T-helper 22 cell (primary cell): ENCODE measurements at regions not wholly inside any gene's neighbourhood (a gene's known extent, or its start where the extent isn't known, plus 50 kb on each side); places are given as distances from the start of the nearest gene placed in this dataset.
"Not testable (repeated sequence)": the region's sequence is repeated elsewhere in the genome, so short reads cannot be mapped to it uniquely, and the experiment has no call there.

ENCODE experiments used
- DNase-seq: peaks from one replicate; pipeline ENCODE4 v3.0.0-alpha.2; 2020; ENCODE audit warnings: low read depth

DNA sequence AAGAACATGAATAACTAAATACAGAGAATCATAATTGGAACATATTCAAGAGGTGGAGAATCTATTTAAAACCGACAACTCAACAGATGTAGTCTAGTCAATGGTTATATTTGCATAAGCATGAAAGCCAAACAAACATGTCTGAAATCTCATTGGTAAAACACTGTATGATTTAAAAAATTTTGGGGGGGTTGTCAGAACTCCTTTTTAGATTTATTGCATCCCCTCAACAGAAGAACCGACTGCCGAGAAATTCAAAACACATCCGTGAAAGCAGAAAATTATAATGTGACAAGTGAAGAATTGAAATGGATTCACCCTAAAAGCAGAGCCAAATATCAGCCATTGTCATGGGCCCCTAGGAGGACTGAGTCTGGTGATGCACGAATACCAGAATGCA lies 633.4 kb upstream of the KCNMB2 start:
- DNase-seq, result no peak

DNA sequence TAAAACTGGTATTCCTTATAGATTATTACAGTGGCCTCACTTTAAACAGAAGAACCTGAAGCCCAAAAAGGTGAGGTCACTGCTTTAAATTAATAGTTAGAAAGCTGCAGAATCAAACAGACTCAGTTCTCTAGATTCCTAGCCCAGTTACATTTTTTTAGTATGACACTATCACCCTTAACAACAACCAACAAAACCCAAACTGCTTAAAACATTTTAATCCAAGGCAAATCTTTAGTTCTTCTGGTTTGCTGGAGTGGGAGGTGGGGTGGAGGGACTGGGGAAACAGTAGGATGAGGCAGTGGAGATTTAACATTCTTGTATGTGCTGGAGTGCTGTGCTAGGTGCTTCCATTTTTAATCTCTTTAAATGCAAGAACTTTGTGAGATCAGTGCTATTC lies 631.6 kb upstream of the KCNMB2 start:
- DNase-seq, result no peak

DNA sequence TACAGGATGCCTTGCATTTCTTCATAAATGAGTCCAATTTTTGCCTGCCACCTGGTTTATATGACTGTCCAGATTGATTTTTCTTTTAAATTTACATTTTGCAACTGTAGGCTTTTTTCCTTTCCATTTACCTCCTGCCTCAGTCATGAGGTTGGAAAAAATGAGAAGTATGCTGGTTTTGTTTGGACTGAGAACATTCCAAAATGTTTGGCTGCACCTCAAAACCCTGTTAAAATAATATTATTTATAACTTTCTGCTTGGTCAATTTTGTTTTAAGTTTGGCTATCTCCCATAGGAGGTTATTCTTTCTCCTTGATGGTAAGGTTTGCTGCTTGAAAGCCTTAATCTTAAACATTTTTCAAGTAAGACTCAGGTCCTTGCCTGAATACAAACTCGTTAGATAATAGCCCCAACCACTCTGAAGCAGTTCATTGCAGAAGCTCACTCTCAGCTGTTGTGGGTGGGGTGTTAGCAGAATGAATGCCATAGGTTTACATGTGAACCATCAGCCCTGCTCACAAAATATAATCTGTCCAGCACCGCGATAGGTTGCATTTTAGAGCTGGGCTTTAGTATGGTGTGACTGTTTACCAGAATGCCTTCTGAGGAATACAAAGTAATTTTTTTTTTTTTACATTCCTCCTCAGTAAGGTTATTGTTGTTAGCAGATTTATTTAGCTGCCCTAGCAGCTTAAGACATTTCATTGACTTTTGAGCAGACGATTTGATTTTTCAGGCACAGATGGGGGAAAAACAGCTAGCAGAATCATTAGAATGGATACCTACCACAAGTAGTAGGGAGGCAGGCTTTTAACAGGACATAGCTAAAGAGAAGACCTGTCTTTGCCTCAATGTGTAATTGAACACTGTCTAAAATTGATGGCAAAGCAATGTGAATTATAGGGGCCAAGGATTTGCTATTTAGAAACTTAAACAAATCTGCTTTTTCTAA lies 630.8 kb upstream of the KCNMB2 start:
- DNase-seq, result no peak

DNA sequence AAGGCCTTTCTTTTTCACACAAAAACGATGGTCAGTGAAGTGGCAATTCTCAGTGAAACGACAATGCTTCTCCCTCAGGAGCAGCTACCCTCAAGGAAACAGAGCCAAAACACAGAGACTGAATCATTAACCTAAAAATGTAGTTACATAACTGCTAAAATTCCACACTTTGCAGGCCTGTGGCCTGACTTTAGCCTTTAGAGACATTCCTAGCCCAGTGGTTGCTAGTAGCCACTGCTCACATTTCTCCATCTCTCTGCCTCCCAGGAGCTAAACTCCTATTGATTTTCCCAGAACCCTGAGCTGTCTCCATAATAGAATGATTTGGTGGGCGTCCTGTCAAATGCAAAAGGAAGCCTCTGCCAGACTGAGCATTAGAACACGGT lies 630.1 kb upstream of the KCNMB2 start:
- DNase-seq, result no peak

DNA sequence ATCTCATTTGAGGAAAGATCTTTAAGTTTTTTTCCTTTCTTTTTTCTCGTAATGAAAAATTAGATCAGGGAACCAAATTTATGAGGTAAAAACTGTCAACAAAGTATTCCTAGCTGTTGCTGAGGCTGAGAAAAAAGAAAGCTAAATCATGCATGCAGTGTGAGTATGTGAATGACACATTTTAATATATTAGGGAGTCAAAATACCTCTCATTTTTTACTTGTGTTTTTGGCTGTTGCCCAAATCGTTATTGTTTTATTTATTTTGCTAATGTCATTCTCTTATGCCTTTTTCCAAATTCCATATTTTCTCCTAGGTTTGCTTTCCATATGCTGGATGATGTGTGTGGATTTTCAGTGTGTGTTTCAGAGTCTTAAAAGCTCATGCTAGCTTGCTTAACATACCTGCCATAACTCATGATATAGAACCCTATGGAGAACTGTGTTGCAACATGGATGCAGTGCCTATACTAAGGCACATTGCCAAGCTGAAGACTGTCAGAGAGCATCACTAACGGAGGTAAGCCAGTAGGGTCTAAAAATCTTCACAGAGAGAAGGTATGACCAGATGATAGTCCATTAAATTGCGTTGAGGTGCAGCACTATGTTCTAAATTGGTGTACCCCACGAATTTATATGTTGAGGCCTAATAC lies 629.5 kb upstream of the KCNMB2 start:
- no peak for DNase-seq

DNA sequence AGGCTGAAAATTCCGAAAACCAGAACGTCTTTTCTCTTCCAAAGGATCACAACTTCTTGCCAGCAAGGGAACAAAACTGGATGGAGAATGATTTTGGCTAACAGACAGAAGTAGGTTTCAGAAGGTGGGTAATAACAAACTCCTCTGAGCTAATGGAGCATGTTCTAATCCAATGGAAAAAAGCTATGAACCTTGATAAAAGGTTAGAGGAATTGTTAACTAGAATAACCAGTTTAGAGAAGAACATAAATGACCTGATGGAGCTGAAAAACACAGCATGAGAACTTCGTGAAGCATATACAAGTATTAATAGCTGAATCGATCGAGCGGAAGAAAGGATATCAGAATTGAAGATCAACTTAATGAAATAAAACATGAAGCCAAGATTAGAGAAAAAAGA lies 626.7 kb upstream of the KCNMB2 start:
- not testable (repeated sequence) for DNase-seq

DNA sequence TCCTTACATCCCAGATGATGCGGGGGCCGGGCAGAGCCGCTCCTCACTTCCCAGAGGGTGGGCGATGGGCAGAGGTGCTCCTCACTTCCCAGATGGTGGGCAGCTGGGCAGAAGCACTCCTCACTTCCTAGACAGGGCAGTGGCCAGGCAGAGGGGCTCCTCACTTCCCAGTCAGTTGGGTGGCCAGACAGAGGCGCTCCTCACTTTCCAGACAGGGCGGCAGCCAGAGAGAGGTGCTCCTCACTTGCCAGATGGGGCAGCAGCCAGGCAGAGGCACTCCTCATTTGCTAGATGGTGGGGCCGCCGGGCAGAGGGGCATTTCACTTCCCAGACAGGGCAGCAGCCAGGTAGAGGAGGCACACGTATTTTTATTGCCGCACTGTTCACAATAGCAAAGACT lies 622.0 kb upstream of the KCNMB2 start:
- no peak for DNase-seq

DNA sequence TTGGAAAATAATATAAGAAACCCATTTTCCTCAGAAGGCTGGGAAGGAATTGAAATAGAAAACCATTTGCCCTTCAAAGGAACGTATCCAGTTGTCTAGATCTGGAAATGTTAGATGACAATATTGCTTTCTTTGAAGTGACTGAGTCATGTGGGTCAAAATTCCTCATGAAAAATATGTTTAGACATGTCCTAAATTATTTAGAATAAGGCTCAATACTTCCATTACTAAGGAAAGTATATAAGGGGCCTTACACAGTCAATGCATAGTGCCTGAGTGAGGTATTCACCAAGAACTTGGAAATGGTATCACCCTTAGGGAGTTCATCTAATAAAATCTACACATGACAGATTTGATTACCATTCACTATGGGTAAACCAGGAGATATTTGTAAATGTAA lies 619.8 kb upstream of the KCNMB2 start:
- DNase-seq, result no peak

DNA sequence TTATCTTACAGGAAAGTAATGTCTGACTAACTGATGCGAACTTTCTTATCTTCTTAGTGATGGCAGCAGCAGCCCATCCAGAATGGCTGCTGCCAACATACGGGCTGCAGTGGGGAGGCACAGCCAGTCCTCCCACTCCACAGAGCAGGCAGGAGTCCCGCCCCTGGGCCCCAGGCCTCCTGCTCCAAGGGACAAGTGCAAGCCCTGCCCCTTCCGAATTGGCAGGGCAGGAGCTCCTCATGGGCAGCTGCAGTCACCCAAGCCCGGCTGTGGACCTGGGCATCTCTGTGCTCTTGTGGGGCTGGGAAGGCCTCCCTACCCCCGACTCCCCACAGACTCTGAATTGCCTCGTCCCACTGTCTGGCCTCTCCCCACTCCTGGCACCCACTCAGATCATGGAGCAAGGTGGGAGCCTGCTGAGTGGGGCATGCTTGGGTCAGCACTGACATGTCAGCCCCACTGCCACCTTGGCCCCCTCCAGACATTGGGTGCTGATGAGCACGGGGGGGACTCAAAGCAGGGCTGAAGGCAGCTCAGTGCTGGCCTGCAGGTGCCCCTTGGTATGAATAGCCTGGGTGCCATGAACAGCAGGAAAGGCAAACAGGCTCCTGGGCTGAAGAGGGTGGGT lies 618.9 kb upstream of the KCNMB2 start:
- DNase-seq, result no peak

DNA sequence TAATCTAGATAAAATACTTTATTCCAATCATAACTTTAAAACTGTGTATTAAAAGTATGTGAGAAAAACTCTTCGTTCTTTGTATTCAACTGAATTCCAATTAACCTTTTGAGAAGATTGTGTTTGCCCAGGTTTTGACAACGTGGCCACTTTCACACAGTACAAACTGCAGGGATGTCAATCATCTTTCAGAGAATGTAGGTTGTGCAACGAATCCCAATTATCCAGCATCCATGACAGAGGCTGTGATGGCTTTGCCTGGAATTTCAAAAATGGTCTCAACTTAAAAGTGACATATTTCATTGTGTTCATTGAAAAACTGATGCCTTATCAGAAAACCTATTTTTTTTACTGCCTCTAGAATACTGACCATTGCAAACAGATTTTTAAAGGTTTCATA lies 615.1 kb upstream of the KCNMB2 start:
- DNase-seq, result no peak

DNA sequence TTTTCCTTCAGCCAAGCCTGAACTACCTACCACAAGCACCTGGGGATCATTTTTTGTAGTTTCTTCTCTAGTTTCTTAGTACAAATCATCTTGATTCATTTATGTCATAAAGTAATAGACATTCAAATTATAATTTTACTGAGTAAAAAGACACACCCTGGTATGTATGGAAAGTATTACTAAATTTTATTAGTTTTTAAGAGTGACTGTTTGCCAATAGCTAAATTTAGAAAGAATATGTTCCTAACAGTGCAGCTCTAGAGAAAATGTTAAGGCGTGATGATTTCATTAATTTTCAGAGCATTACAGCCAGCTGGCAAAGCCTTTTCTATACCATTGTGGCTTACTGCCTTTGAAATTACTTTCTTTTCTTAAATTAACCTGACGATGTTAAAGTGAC lies 612.0 kb upstream of the KCNMB2 start:
- DNase-seq, result no peak

DNA sequence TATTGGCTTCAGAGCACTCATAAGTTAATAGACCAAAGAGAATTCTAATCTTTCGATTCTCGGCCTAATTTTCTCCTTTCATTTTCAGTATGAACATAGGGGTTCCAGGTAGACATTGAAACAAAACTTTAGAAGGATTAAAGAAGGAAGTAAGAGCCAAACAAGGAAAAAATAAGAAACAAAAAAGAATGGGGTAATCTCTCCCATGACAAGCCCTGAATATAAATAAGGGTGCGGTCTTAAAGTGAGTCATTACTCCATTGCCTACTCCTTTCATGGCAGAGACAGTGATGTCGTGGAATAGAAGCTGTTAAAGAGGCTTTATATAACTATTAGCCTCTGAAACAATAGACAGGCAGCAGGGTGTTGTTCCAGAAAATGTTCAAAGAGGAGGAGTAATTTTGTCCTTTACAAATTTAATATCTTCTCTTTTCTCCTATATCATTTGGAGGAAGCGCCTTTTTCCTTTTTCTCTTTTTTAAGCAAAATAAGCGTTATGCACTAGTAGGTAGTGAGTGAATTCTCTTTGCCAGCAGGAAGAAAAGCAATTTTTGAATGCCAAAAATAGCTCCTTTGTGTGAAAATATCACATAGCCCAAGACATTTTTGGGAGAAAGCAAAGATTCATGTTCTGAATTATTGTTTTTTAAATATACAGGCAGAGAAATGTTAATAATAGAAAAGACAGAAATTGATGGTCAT lies 607.9 kb upstream of the KCNMB2 start:
- DNase-seq, result no peak

DNA sequence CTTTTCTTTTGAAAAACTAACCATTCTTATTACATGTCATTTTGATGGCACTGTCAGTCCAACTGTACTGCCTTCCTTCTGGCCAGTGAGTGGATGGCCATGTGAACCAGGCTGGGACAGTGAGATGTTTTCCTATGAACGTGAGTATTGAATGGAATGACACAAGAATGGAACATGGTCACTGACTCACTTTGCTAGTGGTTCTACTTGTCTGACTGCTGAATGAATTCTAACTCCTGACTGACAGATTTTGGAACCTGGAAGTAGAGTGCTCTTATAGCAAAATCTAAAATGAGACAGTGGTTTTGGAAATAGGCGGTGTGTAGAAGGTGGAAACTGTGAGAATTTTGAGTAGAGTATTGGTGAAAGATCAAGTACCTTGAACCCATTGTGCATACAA lies 606.9 kb upstream of the KCNMB2 start:
- no peak for DNase-seq

DNA sequence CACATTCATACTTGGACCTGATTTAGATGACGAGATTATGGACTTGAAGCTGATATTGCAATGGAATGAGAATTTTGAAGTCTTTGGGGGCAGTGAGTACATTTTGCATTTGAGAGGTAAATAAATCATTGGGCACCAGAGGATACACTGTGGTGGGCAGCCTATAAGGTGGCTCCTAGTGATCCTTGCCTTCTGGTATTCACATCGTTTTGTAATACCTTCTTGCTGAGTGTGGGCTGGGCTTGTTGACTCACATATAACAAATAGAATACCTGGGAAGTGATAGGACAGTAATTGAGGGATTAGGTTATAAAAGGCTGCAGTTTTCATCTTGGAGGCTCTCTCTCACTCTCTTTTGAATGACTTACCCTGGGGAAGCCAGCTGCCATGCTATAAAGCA lies 605.5 kb upstream of the KCNMB2 start:
- no peak for DNase-seq

DNA sequence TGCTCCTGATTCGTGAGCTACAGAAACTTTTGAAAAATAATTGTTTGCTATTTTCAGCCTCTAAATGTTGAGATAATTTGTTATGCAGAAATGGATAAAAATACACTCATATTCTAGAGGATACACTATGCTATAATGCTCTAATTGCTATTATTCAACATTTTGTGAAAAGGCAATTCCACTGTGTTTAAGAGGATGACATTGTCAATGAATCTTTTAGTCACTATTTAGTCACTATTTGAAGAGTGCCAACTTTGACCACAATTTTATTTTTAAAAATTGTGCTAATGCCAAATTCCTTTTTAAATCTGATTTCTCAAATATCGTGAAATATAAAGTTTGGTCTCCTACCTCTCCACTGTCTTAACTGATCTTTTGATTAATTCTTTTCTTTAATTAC lies 604.9 kb upstream of the KCNMB2 start:
- no peak for DNase-seq

DNA sequence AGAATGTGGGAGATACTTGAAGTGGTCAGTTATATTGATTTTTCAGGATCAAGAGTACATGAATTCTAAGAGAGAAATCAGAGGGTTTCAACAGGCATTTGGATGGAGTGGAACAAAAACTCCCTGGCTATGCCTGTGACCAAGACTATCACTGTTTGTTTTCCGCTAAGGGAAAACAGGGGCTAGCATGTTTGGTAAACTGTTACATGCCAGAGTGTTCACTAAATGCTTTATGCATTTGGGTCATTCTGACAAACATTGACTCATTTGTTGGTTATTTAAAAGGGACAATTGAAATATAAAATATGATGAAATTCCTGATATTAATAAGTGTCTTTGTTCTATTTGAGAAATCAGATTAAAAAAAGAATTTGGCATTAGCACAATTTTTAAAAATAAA lies 603.9 kb upstream of the KCNMB2 start:
- no peak for DNase-seq

DNA sequence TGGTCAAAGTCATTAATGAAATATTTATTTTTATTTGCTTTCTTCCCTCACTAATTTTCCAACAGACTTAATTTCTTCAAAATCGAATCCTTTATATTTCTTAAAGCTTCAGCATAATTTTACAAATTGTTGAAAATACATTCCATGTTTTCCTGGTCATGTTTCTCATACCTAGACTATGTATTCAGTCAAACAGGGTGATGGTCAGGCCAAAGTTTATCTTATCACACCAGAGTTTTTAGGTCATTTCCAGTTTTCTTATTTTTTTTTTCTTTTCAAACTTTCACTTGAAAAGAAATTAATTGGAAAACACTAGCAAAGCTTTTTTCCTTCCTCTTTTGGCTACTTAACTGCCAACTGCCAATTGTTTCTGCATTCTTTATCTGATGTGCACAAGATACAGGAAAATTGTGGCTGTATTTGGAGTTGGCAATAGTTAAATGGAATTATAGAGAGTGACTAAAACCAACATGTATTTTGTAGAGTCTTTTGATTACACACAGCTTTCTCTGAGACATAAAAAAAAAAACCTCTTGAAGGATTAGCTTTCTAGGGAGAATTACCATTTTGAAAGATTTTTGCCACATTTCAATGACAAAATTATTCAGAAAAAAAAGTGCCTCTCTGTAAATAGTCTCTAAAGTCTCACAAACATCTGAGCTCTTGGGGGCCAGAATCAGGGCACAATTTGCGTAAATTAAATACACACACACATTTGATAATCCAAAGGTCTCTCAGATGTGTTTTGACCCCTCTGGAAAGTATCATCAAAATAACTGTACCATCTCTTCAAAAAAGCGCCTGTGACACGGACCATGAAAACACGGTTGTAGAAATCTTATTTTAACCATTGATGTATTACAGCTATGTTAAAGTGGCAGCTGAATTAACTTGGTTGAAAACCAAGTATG lies 603.2 kb upstream of the KCNMB2 start:
- no peak for DNase-seq

DNA sequence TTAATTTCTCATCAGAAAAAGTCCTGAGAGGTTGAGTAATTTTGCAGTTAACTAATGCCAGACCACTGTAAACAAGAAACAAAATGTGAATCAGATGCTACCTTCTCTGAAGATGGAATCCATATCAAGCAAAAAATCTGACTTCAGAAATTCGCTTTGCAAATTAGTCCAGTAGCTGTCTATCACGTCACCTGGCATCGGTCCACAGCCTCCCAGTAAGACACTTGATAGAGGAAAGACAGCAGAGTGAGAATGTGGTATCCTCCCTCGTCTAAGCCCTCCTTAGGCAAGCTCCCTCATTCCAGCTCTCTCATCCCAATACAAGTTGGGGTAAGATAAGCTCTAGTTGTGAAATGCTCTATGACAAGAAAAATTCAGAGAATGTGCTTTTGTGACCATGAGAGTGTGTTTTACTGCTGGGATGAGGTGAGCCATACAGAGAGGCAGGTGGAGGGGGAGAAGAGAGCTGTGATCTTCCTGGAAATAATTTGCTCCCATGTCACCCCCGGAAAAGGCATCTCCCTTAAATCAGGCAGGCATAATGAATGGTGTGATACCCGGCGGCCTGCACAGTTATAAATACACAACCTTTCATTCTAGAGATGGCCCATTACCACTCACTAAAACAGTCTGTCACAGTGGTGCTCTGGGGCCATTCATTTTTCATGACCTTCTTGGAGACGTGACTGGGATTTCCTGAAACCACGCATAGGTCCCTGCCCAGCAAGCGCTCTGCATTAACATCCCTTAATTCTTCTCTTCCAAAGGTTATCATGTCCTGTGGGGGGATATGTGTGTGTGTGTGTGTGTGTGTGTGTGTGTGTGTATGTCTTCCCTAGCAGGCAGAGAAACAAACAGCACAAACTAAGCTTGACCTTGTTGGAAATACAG lies 602.0 kb upstream of the KCNMB2 start:
- no peak for DNase-seq

DNA sequence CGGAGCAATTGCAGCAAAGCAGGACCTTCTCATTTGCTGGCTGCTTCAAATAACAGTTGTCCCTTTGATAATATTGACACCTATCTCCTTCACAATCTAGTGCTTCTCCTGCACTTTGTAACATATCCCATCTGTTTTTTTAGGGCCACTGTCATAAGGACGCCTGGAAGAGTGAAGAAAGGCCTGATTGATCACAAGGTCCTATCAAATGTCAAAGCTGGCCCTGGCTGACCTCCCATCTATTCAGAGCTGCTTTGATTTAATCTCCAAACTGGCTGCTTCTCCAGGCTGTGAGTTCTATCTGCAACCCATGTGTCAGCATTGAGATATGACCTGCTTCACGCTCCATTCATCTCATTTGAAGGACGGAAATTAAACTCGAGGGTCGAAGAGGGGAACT lies 601.2 kb upstream of the KCNMB2 start:
- DNase-seq, result no peak

DNA sequence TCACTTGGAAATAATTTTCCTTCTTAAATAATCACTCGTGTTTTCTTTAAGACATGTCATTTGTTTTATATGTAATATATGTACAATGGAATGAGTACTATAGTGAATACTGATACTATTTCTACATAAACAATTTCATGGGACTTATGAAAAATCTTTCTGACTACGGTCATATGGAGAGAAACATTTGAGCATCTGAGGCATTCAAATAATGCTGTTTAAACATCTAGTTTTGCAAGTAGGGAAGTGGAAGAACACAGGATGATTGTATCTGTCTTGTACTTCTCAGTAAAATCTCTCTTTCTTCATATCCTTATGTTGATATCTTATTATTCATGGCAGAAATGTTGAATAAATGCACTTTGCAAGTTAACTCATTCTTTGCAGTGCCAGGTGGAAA lies 599.5 kb upstream of the KCNMB2 start:
- no peak for DNase-seq

DNA sequence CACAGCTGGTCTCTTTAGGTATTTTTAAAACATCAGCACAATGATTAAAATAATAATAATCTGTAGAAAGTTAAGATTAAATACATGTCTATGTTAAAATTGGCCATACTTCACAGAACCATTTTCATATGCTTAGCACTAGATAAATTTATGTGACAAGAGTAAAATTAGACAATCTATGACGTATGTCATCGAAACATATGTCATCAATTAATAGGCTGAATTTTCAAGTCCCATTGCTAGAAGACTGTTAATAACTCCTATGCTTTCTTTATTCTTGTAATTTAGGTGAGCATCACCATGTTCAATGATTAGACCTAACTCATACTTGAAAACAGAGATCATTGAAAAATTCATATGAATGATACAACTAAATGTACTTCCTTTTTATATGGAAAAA lies 593.3 kb upstream of the KCNMB2 start:
- no peak for DNase-seq
